AG04450 (cell line): ENCODE measurements at regions not wholly inside any gene's neighbourhood (a gene's known extent, or its start where the extent isn't known, plus 50 kb on each side); places are given as distances from the start of the nearest gene placed in this dataset.

ENCODE experiments used
- CTCF ChIA-PET: fragments of 300-600, 350-600 bp; formaldehyde crosslinking; extraction: SDS; loops from one replicate; lab custom pipeline; 2022; ENCODE audit warnings: antibody characterized with exemption, inconsistent platforms; lab: Charles Lee
- POLR2A ChIA-PET: fragments of 350-600 bp; formaldehyde crosslinking; extraction: SDS; loops from one replicate; lab custom pipeline; 2021; ENCODE audit warnings: antibody characterized with exemption, inconsistent platforms; lab: Yijun Ruan, JAX
- DNase-seq: peaks from one replicate; pipeline ENCODE4 v3.0.0-alpha.2; 2011; ENCODE audit warnings: low read depth, low spot score
- H3K27ac ChIP-seq: one replicate; pipeline ENCODE4 v1.5.1; 2012; ENCODE audit warnings: low read depth, low read length, control low read depth
- H3K27me3 ChIP-seq: one replicate; pipeline ENCODE4 v1.6.0; 2012; ENCODE audit warnings: low read length; ENCODE audit not compliant: control insufficient read depth, insufficient read depth
- H3K4me3 ChIP-seq: 2 replicates; pipeline ENCODE4 v1.5.1; 2011; ENCODE audit warnings: mild to moderate bottlenecking, low read depth, low read length, control low read depth
- H3K9me3 ChIP-seq: 2 replicates; pipeline ENCODE4 v1.5.1; 2012; ENCODE audit warnings: low read length; ENCODE audit not compliant: control insufficient read depth, insufficient read depth
- CTCF ChIP-seq: IDR thresholded peaks from 2 replicates; pipeline ENCODE4 v1.5.1; 2011; ENCODE audit warnings: low read depth, low read length, control low read depth, inconsistent platforms

GRCh38 chr20:42020316-42020715, 402.1 kb upstream of the CHD6 start:
- H3K27me3 ChIP-seq = no peaks in the 10 kb centered on the region
- ChIA-PET CTCF (no interaction called here), POLR2A (no interaction called here)
- no peak for DNase-seq
- no peak overlapping the region for H3K4me3 ChIP-seq
- H3K27ac ChIP-seq = no peak overlapping the region
- peaks cover 25% of the 10 kb centered on the region for H3K9me3 ChIP-seq
- no peak for TF ChIP-seq CTCF

- ChIA-PET CTCF (no interaction called here), POLR2A (no interaction called here)
- DNase-seq = no peak
Measured at GRCh38 chr20:42018979-42019378, 400.8 kb upstream of the CHD6 start.

GRCh38 chr20:42010090-42010489, 391.9 kb upstream of the CHD6 start:
- no peaks in the 10 kb centered on the region for H3K27me3 ChIP-seq
- ChIA-PET CTCF (no interaction called here), POLR2A (no interaction called here)
- no peak overlapping the region for H3K4me3 ChIP-seq
- DNase-seq = no peak
- TF ChIP-seq CTCF = no peak
- H3K9me3 ChIP-seq = peaks cover 7% of the 10 kb centered on the region
- H3K27ac ChIP-seq = no peak overlapping the region

More at GRCh38 chr20:42018979-42019378, 400.8 kb upstream of the CHD6 start:
- Histone ChIP-seq H3K27ac (no peak overlapping the region), H3K9me3 (peaks cover 21% of the 10 kb centered on the region), H3K4me3 (no peak overlapping the region), H3K27me3 (no peaks in the 10 kb centered on the region)
- no peak for TF ChIP-seq CTCF

- ChIA-PET POLR2A (no interaction called here), CTCF (no interaction called here)
- Histone ChIP-seq H3K9me3 (peaks cover 7% of the 10 kb centered on the region), H3K4me3 (no peak overlapping the region), H3K27ac (no peak overlapping the region), H3K27me3 (no peaks in the 10 kb centered on the region)
- TF ChIP-seq CTCF = no peak
- no peak for DNase-seq
Measured at GRCh38 chr20:42007251-42007650, 389.1 kb upstream of the CHD6 start.

GRCh38 chr20:42005211-42005610, 387.0 kb upstream of the CHD6 start:
- CTCF ChIA-PET = no interaction called here
- no peak overlapping the region for H3K4me3 ChIP-seq
- no peak overlapping the region for H3K27ac ChIP-seq
- H3K27me3 ChIP-seq = no peaks in the 10 kb centered on the region
- no peak for TF ChIP-seq CTCF
- H3K9me3 ChIP-seq = peaks cover 22% of the 10 kb centered on the region
- no peak for DNase-seq
- POLR2A ChIA-PET = no interaction called here
